K562 (cell line): ENCODE measurements at regions not wholly inside any gene's neighbourhood (a gene's known extent, or its start where the extent isn't known, plus 50 kb on each side); places are given as distances from the start of the nearest gene placed in this dataset.
A peak's percentile ranks its signal among the peaks of the same experiment; 100 is the strongest.

Experiments
- ASH1L ChIP-seq: fragments of 450-650 bp; IDR thresholded peaks from 2 replicates; pipeline ENCODE4 v1.6.1; 2018; ENCODE audit warnings: borderline replicate concordance, mild to moderate bottlenecking, low read depth; ENCODE audit not compliant: partially characterized antibody
- BRF1 ChIP-seq: IDR thresholded peaks from 3 replicates; pipeline ENCODE4 v1.6.1; 2011; ENCODE audit warnings: borderline replicate concordance, mild to moderate bottlenecking; ENCODE audit not compliant: insufficient read length; ENCODE audit errors: extremely low read depth
- CCNT2 ChIP-seq: IDR thresholded peaks from 2 replicates; pipeline ENCODE4 v1.6.1; 2011; ENCODE audit warnings: borderline replicate concordance, low read depth, mild to moderate bottlenecking, moderate library complexity, mixed read lengths, low read length; ENCODE audit not compliant: insufficient read length; ENCODE audit errors: extremely low read depth
- DNMT1 ChIP-seq: fragments of 450-650 bp; IDR thresholded peaks from 2 replicates; pipeline ENCODE4 v1.6.1; 2016; ENCODE audit warnings: antibody characterized with exemption, mild to moderate bottlenecking
- FOXM1 ChIP-seq, 2 experiments: fragments of 450-650 bp in 1 of 2; sonication (generic) in 1 of 2; formaldehyde crosslinking in 1 of 2; IDR thresholded peaks; 2 replicates each; pipeline versions ENCODE4 v1.6.1 to v1.9.0; 2017 to 2022; ENCODE audit warnings: low read depth in 2 of 2, mild to moderate bottlenecking in 2 of 2, missing genetic modification reagents in 1 of 2, moderate library complexity in 1 of 2
- POLR3G ChIP-seq: IDR thresholded peaks from 2 replicates; pipeline ENCODE4 v1.6.1; 2011; ENCODE audit not compliant: insufficient read length, insufficient replicate concordance; ENCODE audit errors: extremely low read depth
- SAP30 ChIP-seq: fragments of 200-600 bp; sonication (generic); IDR thresholded peaks from 2 replicates; pipeline ENCODE4 v1.6.1; 2012; ENCODE audit warnings: borderline replicate concordance, low read depth, mild to moderate bottlenecking, moderate library complexity, low read length, control low read depth, inconsistent platforms; ENCODE audit not compliant: insufficient read depth, poor library complexity, severe bottlenecking
- TGIF2 ChIP-seq: sonication (generic); formaldehyde crosslinking; IDR thresholded peaks from 2 replicates; pipeline ENCODE4 v1.8.1; 2022; ENCODE audit warnings: mild to moderate bottlenecking, missing genetic modification reagents, moderate library complexity
- XRCC4 ChIP-seq: IDR thresholded peaks from one replicate; pipeline ENCODE4 v1.6.1; 2011; ENCODE audit not compliant: insufficient read depth, insufficient read length; ENCODE audit errors: extremely low read depth
- ZBTB7A ChIP-seq: IDR thresholded peaks from 2 replicates; pipeline ENCODE4 v1.6.1; 2011; ENCODE audit warnings: low read depth, mild to moderate bottlenecking, low read length, moderate library complexity, borderline replicate concordance; ENCODE audit not compliant: control insufficient read depth
- ZKSCAN3 ChIP-seq: fragments of 250-450 bp; sonication (Bioruptor Pico); IDR thresholded peaks from 2 replicates; pipeline ENCODE4 v1.4.0; 2020
- ZNF174 ChIP-seq: fragments of 250-450 bp; sonication (Bioruptor Pico); IDR thresholded peaks from 2 replicates; pipeline ENCODE4 v1.4.0; 2020; ENCODE audit warnings: mild to moderate bottlenecking
- TF ChIP-seq, protein P1 (sequence below), 2 experiments: fragments of 450-650 bp; IDR thresholded peaks; 2 replicates each; pipeline ENCODE4 v1.6.1; 2016; ENCODE audit warnings: mild to moderate bottlenecking in 2 of 2, borderline replicate concordance in 1 of 2, low read depth in 1 of 2, moderate library complexity in 1 of 2
- TF ChIP-seq, protein P2 (sequence below): sonication (generic); formaldehyde crosslinking; IDR thresholded peaks from 2 replicates; pipeline ENCODE4 v1.8.0; 2023; ENCODE audit warnings: mild to moderate bottlenecking, missing genetic modification reagents
- TF ChIP-seq, protein P3 (sequence below): fragments of 250-450 bp; sonication (Bioruptor Pico); IDR thresholded peaks from 2 replicates; pipeline ENCODE4 v1.8.0; 2021; ENCODE audit warnings: borderline replicate concordance, mild to moderate bottlenecking, moderate library complexity; ENCODE audit not compliant: poor library complexity, severe bottlenecking

GRCh38 chr7:106775552-106775936 lies 89.5 kb upstream of the PIK3CG start (continued):
- TF ChIP-seq, protein P1, sequence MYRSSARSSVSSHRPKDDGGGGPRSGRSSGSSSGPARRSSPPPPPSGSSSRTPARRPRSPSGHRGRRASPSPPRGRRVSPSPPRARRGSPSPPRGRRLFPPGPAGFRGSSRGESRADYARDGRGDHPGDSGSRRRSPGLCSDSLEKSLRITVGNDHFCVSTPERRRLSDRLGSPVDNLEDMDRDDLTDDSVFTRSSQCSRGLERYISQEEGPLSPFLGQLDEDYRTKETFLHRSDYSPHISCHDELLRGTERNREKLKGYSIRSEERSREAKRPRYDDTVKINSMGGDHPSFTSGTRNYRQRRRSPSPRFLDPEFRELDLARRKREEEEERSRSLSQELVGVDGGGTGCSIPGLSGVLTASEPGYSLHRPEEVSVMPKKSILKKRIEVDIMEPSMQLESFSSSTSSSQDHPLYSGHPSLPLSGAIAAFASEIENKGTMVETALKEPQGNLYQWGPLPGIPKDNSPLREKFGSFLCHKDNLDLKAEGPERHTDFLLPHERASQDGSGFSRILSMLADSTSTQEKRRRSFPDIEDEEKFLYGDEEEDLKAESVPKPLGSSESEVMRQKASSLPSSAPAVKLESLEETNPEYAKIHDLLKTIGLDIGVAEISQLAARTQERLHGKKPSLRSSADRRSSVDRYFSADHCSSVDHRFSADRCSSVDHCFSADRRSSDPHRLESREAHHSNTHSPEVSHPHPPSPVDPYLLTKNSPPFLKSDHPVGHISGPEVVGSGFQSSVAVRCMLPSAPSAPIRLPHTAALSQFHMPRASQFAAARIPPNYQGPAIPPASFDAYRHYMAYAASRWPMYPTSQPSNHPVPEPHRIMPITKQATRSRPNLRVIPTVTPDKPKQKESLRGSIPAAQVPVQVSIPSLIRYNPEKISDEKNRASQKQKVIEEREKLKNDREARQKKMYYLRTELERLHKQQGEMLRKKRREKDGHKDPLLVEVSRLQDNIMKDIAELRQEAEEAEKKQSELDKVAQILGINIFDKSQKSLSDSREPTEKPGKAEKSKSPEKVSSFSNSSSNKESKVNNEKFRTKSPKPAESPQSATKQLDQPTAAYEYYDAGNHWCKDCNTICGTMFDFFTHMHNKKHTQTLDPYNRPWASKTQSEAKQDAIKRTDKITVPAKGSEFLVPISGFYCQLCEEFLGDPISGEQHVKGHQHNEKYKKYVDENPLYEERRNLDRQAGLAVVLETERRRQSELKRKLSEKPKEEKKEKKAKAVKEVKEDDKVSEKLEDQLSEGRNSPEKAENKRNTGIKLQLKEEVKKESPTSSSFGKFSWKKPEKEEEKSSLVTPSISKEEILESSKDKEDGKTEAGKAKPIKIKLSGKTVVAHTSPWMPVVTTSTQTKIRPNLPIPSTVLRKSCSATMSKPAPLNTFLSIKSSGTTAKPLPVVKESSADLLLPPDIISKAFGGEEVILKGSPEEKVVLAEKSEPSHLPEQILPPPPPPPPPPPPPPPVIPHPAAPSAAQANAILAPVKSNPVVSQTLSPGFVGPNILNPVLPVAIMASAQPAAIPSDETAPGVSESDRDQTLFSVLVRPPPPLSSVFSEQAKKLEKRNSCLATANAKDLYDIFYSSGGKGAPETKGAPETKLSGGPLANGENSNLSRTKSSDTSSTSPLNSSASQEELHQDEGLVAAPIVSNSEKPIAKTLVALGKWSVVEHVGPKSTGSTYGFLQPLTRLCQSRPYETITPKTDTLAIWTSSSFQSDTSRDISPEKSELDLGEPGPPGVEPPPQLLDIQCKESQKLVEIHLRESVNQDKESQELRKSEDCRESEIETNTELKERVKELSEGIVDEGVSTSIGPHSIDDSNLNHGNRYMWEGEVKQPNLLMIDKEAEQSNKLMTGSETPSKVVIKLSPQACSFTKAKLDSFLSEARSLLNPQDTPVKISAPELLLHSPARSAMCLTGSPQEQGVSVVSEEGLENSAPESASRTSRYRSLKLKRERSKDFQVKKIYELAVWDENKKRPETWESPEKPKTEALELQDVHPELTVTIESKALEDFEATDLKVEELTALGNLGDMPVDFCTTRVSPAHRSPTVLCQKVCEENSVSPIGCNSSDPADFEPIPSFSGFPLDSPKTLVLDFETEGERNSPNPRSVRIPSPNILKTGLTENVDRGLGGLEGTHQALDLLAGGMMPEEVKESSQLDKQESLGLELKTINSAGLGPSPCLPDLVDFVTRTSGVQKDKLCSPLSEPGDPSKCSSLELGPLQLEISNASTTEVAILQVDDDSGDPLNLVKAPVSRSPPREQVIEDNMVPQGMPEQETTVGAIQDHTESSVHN (IDR thresholded peaks at IDR 0.05; ENCODE audit: borderline replicate concordance in 1 of 2, low read depth in 1 of 2): no peak
- TF ChIP-seq TGIF2 (no peak), ZBTB7A (no peak), ZKSCAN3 (CRISPR knock-in tag) (no peak), ASH1L (no peak), BRF1 (no peak), CCNT2 (peak; percentile 32), ZNF174 (CRISPR knock-in tag) (no peak), FOXM1 (IDR thresholded peaks at IDR 0.05; ENCODE audit: low read depth) (no peak; the same call in 1 of the 2 replicates), FOXM1 (CRISPR knock-in tag; IDR thresholded peaks at IDR 0.05; ENCODE audit: low read depth) (no peak), DNMT1 (no peak), SAP30 (no peak), XRCC4 (no peak), POLR3G (no peak)
- TF ChIP-seq, protein P2, sequence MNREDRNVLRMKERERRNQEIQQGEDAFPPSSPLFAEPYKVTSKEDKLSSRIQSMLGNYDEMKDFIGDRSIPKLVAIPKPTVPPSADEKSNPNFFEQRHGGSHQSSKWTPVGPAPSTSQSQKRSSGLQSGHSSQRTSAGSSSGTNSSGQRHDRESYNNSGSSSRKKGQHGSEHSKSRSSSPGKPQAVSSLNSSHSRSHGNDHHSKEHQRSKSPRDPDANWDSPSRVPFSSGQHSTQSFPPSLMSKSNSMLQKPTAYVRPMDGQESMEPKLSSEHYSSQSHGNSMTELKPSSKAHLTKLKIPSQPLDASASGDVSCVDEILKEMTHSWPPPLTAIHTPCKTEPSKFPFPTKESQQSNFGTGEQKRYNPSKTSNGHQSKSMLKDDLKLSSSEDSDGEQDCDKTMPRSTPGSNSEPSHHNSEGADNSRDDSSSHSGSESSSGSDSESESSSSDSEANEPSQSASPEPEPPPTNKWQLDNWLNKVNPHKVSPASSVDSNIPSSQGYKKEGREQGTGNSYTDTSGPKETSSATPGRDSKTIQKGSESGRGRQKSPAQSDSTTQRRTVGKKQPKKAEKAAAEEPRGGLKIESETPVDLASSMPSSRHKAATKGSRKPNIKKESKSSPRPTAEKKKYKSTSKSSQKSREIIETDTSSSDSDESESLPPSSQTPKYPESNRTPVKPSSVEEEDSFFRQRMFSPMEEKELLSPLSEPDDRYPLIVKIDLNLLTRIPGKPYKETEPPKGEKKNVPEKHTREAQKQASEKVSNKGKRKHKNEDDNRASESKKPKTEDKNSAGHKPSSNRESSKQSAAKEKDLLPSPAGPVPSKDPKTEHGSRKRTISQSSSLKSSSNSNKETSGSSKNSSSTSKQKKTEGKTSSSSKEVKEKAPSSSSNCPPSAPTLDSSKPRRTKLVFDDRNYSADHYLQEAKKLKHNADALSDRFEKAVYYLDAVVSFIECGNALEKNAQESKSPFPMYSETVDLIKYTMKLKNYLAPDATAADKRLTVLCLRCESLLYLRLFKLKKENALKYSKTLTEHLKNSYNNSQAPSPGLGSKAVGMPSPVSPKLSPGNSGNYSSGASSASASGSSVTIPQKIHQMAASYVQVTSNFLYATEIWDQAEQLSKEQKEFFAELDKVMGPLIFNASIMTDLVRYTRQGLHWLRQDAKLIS: peak; percentile 59; the same call in 1 of the 2 replicates
- TF ChIP-seq, protein P3, sequence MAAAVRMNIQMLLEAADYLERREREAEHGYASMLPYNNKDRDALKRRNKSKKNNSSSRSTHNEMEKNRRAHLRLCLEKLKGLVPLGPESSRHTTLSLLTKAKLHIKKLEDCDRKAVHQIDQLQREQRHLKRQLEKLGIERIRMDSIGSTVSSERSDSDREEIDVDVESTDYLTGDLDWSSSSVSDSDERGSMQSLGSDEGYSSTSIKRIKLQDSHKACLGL (CRISPR knock-in tag): no peak
